ENCODE measurements at regions not wholly inside any gene's neighbourhood (a gene's known extent, or its start where the extent isn't known, plus 50 kb on each side); places are given as distances from the start of the nearest gene placed in this dataset.

DNA sequence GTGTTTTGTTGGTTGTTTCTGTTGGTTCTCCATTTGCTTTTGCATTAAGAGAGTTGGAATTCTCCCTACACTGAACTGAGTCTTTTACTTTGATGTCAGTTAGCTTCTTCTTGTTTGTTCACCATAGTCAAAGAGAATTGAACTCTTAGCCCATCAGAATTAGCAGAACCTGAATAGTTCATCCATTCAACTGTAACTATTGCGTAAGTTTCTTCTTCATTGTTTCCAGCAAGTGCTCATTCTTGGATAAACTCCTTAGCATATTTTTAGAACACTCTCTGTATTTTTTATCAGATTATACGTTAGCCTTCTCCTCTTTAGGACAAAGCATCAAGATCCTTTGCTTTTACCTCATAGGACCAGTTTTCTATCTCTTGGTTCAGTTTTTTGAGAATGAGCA is 128.4 kb upstream of the RAB11FIP2 start:
- DNase-seq = no peak

DNA sequence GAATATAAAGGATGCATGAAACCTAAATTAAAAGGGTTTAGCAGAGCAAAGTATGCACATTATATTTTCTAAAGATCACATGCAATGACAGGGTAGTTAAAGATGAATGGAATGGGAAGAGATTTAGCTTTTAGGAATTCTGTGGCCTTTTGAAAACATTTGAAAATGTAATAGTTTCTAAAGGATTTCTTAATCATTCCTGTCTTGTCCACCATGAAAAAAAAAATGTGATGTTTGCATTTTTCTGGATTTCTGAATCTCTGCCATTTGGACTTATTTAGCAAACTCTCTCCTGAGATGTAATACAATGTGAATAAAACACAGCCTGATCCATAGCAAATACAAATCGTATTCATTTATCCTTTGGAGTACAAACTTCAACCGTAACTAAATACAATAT is 126.6 kb upstream of the RAB11FIP2 start:
- peak; percentile 38 for DNase-seq

DNA sequence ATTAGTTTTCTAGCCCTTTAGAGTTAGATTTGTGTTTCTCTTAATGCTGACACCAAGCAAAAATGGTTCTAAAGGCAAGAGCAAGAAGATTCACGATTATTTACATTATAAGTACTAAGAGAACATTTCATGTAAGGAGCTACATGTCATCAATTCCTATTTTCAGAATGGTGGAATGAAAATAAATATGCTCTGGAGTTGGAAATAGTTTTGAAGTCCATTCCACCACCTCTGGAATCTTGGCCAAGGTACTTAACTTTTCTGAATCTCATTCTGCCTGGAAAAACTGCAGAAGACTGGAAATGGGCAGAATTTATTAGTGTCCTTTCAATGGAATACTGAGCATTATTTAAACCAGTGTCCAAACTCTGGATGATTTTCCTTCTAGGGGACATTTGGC is 125.1 kb upstream of the RAB11FIP2 start:
- no peak for DNase-seq

DNA sequence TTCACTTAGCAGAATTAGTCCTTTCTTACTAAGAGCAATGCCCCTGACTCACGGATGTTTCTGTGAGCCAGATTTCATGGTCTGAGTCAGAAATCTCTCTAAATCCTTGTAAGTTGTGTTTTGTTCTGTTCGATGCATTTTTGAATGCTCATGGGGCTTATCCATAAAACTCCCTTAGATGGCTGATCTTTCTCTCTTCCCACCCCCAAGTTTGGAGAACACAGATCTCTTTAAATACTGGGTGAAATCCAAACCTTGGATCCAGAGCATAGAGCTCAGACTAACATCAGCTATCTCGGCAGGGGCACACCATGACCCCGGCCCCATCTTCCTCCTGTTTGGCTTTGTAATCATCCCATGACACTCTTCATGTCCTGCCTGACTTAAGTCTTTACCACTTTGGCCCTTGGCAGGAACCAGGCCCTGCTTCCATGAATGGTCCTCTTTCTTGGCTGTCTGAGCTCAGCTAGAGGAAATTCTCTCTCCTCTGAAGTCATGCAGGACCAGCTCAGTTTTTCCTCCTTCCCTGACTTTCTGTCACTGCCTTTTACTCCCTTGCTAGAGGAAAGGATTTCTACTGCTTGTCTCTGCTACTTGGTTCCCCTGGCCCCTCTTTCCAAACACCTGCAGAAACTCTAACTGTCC is 120.4 kb upstream of the RAB11FIP2 start:
- no peak for DNase-seq

- no peak for DNase-seq
These were observed 116.5 kb upstream of the RAB11FIP2 start for GRCh38 chr10:118163217-118163616.

DNA sequence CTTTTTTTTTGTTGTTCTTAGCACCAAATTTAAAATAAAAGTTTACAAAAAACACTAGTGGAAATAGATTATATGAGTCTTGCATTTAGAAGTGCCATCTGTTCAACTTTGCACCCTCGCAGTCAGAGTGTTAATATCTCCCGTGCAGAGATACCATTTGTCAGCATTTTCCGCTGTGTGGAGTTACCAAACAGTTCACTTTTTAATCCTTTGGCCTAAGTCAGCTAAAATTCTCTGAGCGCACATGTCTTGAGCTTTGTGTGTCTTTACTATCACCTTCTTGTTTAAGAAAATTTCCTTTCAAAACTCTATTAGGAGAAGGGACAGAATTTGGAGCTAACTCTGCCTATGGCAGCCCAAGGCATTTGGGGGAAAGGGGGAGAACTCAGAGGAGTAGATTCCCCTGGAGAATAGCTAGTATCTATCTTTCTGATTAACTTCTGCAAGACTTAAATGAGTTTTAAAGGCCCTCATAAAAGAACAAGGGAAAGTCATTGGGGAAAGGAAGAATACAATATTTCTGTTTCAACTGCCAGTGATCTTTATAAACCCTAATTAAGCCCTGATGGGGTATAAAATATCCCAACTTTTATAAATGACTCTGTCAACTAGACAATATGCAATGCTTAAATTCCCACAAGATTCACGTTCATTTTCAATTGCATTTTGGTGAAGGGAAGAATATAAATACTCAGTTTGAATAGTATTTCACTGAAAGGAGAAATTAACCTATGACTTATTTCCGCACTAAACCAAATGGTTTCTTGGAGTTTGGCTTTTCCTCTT is 114.9 kb upstream of the RAB11FIP2 start:
- DNase-seq = no peak

DNA sequence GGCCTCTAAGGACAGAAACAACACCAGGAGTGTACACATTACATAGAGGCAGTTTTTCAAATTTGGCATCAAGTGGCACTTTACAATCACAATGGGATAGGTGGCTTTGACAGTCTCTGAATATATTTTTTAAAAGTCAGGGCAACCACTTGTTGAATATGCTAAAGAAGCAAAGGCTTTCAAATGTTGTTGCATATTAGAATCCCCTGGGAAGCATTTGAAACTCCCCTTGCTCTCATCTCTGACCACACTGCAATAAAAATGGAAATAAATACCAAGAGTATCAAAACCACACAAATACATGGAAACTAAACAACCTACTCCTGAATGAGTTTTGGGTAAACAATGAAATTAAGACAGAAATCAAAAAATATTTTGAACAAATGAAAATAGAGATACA is 106.5 kb upstream of the RAB11FIP2 start:
- no peak for DNase-seq

- no peak for DNase-seq
These were observed 104.7 kb upstream of the RAB11FIP2 start for GRCh38 chr10:118151461-118151860.

GRCh38 chr10:118148247-118148646 is 101.5 kb upstream of the RAB11FIP2 start:
- no peak for DNase-seq

DNA sequence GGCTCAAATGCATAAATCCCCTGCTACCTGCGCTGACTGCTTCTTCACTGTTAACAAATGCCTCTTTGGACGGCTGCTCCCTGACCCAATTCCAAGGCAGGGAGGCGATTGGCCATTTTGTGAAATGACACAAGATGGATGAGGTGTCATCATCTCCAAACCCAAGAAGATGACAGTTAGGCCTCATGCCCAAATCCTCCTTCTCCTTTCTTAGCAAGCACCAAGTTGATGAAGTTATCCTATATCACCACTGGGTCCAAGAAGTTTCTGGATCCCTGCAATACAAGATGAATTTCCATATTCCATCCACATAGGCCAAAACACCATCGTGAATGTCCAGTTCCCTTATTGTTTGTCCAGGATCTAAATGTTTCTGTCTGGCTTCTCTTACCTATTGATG is 98.5 kb upstream of the RAB11FIP2 start:
- DNase-seq = peak; percentile 77

GRCh38 chr10:118141471-118141870 is 94.7 kb upstream of the RAB11FIP2 start:
- DNase-seq = no peak

DNA sequence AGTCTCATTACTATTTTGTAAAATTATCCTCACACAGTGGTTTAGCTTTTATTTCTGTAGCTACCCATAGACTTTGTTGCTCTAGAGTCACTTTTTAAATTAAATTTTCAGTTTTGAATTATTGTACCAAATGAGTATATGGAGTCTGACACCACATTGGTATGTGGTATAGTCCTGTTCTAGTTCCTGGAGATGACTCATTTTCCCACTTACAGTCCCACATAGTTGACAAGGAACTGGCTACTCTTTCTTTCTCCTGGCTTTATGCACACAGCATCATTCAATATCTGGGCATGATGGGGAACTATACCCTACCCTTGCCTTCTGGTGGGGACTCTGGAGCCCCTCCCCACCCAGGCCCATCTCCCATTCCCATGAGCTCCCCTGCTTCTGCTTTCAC is 92.6 kb upstream of the RAB11FIP2 start:
- DNase-seq = no peak

DNA sequence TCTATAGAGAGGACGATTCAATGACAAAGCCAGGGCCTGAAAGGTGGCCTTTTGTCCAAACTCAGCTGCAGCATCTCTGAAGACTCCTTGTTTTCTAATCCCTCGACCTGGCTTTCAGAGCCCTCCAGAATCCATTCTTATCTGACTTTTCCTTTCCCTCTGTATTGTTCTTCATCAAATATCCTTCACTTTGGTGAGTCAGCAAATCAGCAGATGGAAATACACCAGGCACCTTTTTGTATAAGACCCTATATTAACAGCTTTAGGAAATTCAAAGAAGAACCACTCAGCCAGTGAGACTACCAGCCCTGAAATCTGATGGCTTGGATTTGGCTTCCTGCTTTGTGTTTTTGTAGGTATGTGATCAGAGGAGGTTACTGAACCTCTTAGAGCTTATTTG is 81.9 kb upstream of the RAB11FIP2 start:
- DNase-seq = no peak

- no peak for DNase-seq
These were observed 72.0 kb upstream of the RAB11FIP2 start for GRCh38 chr10:118118716-118119115.

DNA sequence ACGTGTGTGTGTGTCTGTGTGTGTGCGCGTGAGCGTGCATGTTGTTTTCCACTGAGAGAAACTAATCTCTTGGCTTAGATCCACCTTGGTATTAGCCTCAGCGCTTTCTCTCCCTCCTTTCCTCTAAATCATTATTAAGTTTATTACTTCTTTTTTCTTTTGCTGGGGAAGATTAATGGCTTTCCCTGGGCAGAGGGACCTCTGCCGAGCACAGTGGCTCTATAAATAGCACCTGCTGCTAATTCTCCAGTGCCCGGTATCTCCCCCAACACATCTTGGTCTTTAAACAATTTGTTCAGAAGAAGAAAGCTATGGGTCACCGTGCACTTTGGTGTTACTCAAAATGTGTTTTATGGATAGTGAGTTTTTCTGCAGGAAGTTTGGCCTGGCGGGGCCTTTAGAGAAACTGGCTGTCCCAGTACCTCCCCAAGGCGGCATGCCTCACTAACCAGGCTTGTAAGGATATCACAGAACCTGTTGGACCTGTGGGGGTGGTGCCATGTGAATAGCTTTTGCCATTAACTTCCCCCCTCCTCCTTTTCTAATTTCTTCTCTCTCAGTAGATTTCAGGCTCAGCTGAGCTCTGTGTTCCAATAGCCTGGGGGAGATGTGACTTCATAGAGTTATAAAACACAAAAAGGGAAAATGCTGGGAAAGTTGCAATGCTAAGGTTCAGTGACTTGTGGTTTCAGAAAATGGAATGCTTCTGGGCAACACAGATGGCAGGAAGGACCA is 70.1 kb upstream of the RAB11FIP2 start:
- DNase-seq = no peak

DNA sequence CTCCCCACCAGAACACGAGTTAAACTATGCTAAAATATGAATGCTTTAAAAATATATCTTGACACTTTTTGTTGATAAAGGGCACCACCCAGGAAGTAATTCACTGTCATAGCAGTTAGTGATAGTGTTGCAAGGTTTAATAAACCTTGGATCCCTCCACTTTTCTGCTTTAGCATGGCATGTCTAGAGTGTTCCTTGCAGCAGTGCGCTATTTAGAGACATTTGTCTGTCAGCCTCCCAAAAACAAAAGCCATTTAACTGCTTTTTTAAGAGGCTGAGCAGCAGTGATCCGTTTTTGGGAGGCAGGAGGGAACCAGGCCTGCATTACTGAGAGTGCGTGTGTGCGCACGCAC is 69.6 kb upstream of the RAB11FIP2 start:
- no peak for DNase-seq

DNA sequence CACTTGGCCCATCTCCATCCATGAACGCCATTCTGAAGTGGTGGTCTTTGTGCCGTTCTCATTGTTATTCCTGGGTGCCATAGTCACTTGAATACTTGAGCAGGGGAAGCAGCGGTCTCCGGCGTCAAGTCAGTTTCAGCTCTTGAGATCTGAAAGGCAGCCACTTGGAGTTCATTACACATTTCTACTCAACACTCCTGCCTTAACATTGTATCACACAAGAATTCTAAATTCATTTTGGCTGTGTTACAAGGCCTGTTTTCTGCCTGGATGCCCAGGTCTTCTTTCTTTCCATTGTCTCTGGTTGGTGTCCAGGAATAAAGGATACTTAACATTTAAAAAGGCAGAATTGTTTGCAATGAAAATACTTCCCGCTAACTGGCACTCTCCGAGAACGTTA is 69.0 kb upstream of the RAB11FIP2 start:
- DNase-seq = no peak

DNA sequence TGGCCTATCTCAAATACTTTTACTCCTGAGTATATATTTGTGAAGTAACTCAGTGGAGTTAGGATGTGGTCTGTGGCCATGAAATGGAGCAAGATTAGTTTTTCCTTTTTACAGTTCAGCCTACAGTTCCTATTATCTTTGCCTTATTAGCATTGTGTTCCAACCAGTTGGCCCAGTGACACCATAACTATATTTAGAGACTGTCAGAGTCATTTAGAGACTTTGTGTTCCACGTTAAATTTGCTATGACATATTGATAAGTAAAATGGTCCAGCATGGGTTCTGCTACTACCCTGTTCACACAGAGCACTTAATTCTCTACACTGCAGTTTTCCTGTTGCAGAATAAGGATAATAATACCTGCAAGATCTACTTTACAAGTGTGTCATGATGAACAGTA is 68.3 kb upstream of the RAB11FIP2 start:
- no peak for DNase-seq

- DNase-seq = no peak
These were observed 65.9 kb upstream of the RAB11FIP2 start for GRCh38 chr10:118112543-118113125.

DNA sequence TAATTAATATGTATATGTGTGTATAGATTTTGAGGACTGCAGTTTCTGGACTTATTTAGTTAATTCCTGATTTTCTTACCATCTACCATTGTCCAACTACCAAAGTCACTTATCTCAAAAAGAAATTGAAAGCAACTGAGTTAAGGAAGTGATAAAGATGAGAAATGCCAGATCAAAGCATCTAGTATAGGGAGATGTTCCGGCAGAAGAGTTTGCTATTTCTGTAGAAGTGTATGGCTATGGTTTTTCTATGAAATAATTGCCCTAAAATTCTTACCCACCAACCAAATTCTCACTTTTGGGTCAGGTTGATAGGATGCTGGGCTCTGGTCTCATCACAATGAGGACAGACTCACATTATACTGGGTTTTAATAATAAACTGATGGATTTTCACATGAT is 64.0 kb upstream of the RAB11FIP2 start:
- no peak for DNase-seq

GRCh38 chr10:118108194-118109026 is 61.7 kb upstream of the RAB11FIP2 start:
- DNase-seq = peak; percentile 24

GRCh38 chr10:118107541-118107940 is 60.8 kb upstream of the RAB11FIP2 start:
- DNase-seq = no peak
